CD4-positive, alpha-beta T cell (primary cell): ENCODE measurements at regions not wholly inside any gene's neighbourhood (a gene's known extent, or its start where the extent isn't known, plus 50 kb on each side); places are given as distances from the start of the nearest gene placed in this dataset.

ENCODE experiments used
- ATAC-seq: fragments of 200-7000 bp; cut with Tn5 transposase; one replicate; pipeline ENCODE4 v1.10.0; 2022; ENCODE audit warnings: mild to moderate bottlenecking; ENCODE audit not compliant: poor library complexity
- CTCF ChIA-PET: fragments of 350-600 bp; sonication (Branson Sonifier 250); formaldehyde crosslinking; loops from one replicate; lab custom pipeline; 2021; ENCODE audit warnings: antibody characterized with exemption, inconsistent platforms; lab: Charles Lee
- POLR2A ChIA-PET: fragments of 350-600 bp; sonication (Branson Sonifier 250); formaldehyde crosslinking; loops from one replicate; lab custom pipeline; 2021; ENCODE audit warnings: antibody characterized with exemption, inconsistent platforms; lab: Charles Lee
- DNase-seq, 14 experiments: peaks; one replicate each; pipeline ENCODE4 v3.0.0-alpha.2; 2013 to 2020; ENCODE audit warnings: mixed read lengths in 2 of 14
- H3K27ac ChIP-seq, 2 donors: one replicate each; pipeline versions ENCODE4 v1.5.1 to v1.7.0; 2013; ENCODE audit warnings: low read length in 2 of 2, low read depth in 1 of 2, mild to moderate bottlenecking in 1 of 2
- H3K27me3 ChIP-seq, 2 experiments: 1 replicate in 1 of 2; 2 replicates in 1 of 2; pipeline versions ENCODE4 v1.6.1 to v1.7.0; 2013; ENCODE audit warnings: low read length in 2 of 2, control low read depth in 1 of 2, mild to moderate bottlenecking in 1 of 2, moderate library complexity in 1 of 2; ENCODE audit not compliant: insufficient read depth in 2 of 2, control insufficient read depth in 1 of 2
- H3K36me3 ChIP-seq: one replicate; pipeline ENCODE4 v1.6.1; 2013; ENCODE audit warnings: low read length, control low read depth; ENCODE audit not compliant: insufficient read depth
- H3K4me1 ChIP-seq: one replicate; pipeline ENCODE4 v1.6.1; 2013; ENCODE audit warnings: low read length, control low read depth; ENCODE audit not compliant: insufficient read depth
- H3K4me3 ChIP-seq: one replicate; pipeline ENCODE4 v1.5.1; 2013; ENCODE audit warnings: mild to moderate bottlenecking, low read length, moderate library complexity
- H3K9me3 ChIP-seq, 2 experiments: 1 replicate in 1 of 2; 2 replicates in 1 of 2; pipeline versions ENCODE4 v1.6.1 to v1.7.0; 2013; ENCODE audit warnings: low read length in 2 of 2, mild to moderate bottlenecking in 2 of 2, control low read depth in 1 of 2, moderate library complexity in 1 of 2; ENCODE audit not compliant: control insufficient read depth in 1 of 2, insufficient read depth in 1 of 2
- H3K27ac Mint-ChIP-seq: one replicate; pipeline ENCODE4 v1.8.0; 2020; ENCODE audit warnings: mixed read lengths
- H3K27me3 Mint-ChIP-seq: one replicate; pipeline ENCODE4 v1.8.0; 2021; ENCODE audit warnings: mixed read lengths
- H3K36me3 Mint-ChIP-seq: one replicate; pipeline ENCODE4 v1.8.0; 2021; ENCODE audit warnings: low read depth, mixed read lengths
- H3K4me1 Mint-ChIP-seq: one replicate; pipeline ENCODE4 v1.8.0; 2021; ENCODE audit warnings: low read depth, mixed read lengths
- H3K4me3 Mint-ChIP-seq: one replicate; pipeline ENCODE4 v1.8.0; 2020; ENCODE audit warnings: mild to moderate bottlenecking, mixed read lengths
- H3K9me3 Mint-ChIP-seq: one replicate; pipeline ENCODE4 v1.8.0; 2020; ENCODE audit warnings: mixed read lengths
- CTCF ChIP-seq: fragments of 200-600 bp; IDR thresholded peaks from one replicate; pipeline ENCODE4 v1.8.0; 2022; ENCODE audit warnings: antibody characterized with exemption, mild to moderate bottlenecking
- intact Hi-C, 2 experiments: fragments of 100-400 bp; cut with DNase I in 1 of 2; cut with micrococcal nuclease in 1 of 2; formaldehyde crosslinking; loops; one replicate each; pipeline versions ENCODE4 v1.15.1 to v1.9.0; 2023 to 2025; cut with DNase I, micrococcal nuclease

- Histone ChIP-seq H3K9me3 (peaks cover 0 to 19% of the 10 kb centered on the region in 2 experiments), H3K27ac (no peak overlapping the region), H3K27me3 (peaks cover 18 to 19% of the 10 kb centered on the region in 2 experiments), H3K4me1 (no peaks in the 10 kb centered on the region), H3K36me3 (no peaks in the 10 kb centered on the region), H3K4me3 (no peak overlapping the region)
- Mint-ChIP-seq H3K9me3 (peaks cover 2% of the 10 kb centered on the region), H3K4me3 (no peak overlapping the region), H3K36me3 (no peaks in the 10 kb centered on the region), H3K27me3 (peaks cover 50% of the 10 kb centered on the region), H3K4me1 (no peaks in the 10 kb centered on the region), H3K27ac (no peak overlapping the region)
- no peak for ATAC-seq
- no peak for DNase-seq
- TF ChIP-seq CTCF = no peak
- ChIA-PET POLR2A (no interaction called here), CTCF (no interaction called here)
- intact Hi-C loops = no loop called here
Measured at GRCh38 chr3:24828551-24828950, 333.9 kb upstream of the THRB start.

- Mint-ChIP-seq H3K27ac (no peak overlapping the region), H3K9me3 (peaks cover 2% of the 10 kb centered on the region), H3K27me3 (peaks cover 50% of the 10 kb centered on the region), H3K4me3 (no peak overlapping the region), H3K4me1 (no peaks in the 10 kb centered on the region), H3K36me3 (no peaks in the 10 kb centered on the region)
- intact Hi-C loops = no loop called here
- ATAC-seq = no peak
- peaks cover 18 to 19% of the 10 kb centered on the region in 2 experiments for H3K27me3 ChIP-seq
- ChIA-PET POLR2A (no interaction called here), CTCF (no interaction called here)
- no peak overlapping the region for H3K4me3 ChIP-seq
- H3K9me3 ChIP-seq = peaks cover 0 to 19% of the 10 kb centered on the region in 2 experiments
- H3K27ac ChIP-seq = no peak overlapping the region
- H3K36me3 ChIP-seq = no peaks in the 10 kb centered on the region
- DNase-seq = no peak
- TF ChIP-seq CTCF = no peak
- H3K4me1 ChIP-seq = no peaks in the 10 kb centered on the region
Measured at GRCh38 chr3:24829011-24829581, 334.4 kb upstream of the THRB start.

- H3K9me3 Mint-ChIP-seq = peaks cover 2% of the 10 kb centered on the region
- no peak overlapping the region for H3K4me3 Mint-ChIP-seq
- H3K4me1 Mint-ChIP-seq = no peaks in the 10 kb centered on the region
- DNase-seq (no peak), ATAC-seq (no peak)
- Histone ChIP-seq H3K4me1 (no peaks in the 10 kb centered on the region), H3K36me3 (no peaks in the 10 kb centered on the region), H3K4me3 (no peak overlapping the region), H3K9me3 (peaks cover 0 to 19% of the 10 kb centered on the region in 2 experiments), H3K27ac (no peak overlapping the region), H3K27me3 (peaks cover 18 to 19% of the 10 kb centered on the region in 2 experiments)
- no peaks in the 10 kb centered on the region for H3K36me3 Mint-ChIP-seq
- no peak overlapping the region for H3K27ac Mint-ChIP-seq
- POLR2A ChIA-PET = no interaction called here
- CTCF ChIA-PET = no interaction called here
- intact Hi-C loops = no loop called here
- peaks cover 50% of the 10 kb centered on the region for H3K27me3 Mint-ChIP-seq
- no peak for TF ChIP-seq CTCF
Measured at GRCh38 chr3:24829629-24830229, 335.1 kb upstream of the THRB start.
